Ishikawa (cell line): ENCODE measurements at regions not wholly inside any gene's neighbourhood (a gene's known extent, or its start where the extent isn't known, plus 50 kb on each side); places are given as distances from the start of the nearest gene placed in this dataset.

Source experiments
- CEBPB ChIP-seq: IDR thresholded peaks from 2 replicates; pipeline ENCODE4 v1.6.1; 2012
- CREB1 ChIP-seq: IDR thresholded peaks from 2 replicates; pipeline ENCODE4 v1.6.1; 2012; ENCODE audit warnings: low read depth
- EGR1 ChIP-seq: IDR thresholded peaks from 2 replicates; pipeline ENCODE4 v1.6.1; 2012
- EP300 ChIP-seq: IDR thresholded peaks from 2 replicates; pipeline ENCODE4 v1.6.1; 2012; ENCODE audit warnings: borderline replicate concordance
- FOXM1 ChIP-seq: IDR thresholded peaks from 2 replicates; pipeline ENCODE4 v1.6.1; 2012; ENCODE audit warnings: low read depth, borderline replicate concordance
- TAF1 ChIP-seq: IDR thresholded peaks from 2 replicates; pipeline ENCODE4 v1.6.1; 2012; ENCODE audit warnings: low read depth, mild to moderate bottlenecking
- TEAD4 ChIP-seq: IDR thresholded peaks from 2 replicates; pipeline ENCODE4 v1.6.1; 2012
- YY1 ChIP-seq: IDR thresholded peaks from 2 replicates; pipeline ENCODE4 v1.6.1; 2012; ENCODE audit warnings: low read depth
- ZBTB7A ChIP-seq: IDR thresholded peaks from 2 replicates; pipeline ENCODE4 v1.6.1; 2012; ENCODE audit warnings: low read depth
- TF ChIP-seq, protein P1 (sequence below): IDR thresholded peaks from 2 replicates; pipeline ENCODE4 v1.6.1; 2012
- TF ChIP-seq, protein P2 (sequence below): IDR thresholded peaks from 2 replicates; pipeline ENCODE4 v1.6.1; 2012; ENCODE audit warnings: low read depth, mild to moderate bottlenecking
- TF ChIP-seq, protein P3 (sequence below): IDR thresholded peaks from 2 replicates; pipeline ENCODE4 v1.6.1; 2012

DNA sequence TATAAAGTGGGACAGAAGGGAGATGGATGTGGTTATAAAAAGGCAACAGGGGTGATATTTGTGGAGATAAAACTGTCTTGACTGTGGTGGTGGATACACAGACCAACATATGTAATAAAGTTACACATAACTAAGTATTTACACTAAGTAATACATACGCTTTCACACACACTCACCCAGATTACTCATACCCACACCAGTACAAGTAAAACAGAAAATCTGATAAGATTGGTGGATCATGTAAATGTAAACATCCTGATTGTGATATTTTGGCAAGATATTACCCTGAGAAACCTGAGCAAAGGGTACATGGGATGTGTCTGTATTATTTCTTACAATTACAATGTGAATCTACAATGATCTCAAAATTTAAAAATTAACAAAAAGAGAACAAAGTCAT is 53.3 kb upstream of the SLIT3 start:
- TF ChIP-seq YY1 = no peak
- no peak for TF ChIP-seq CEBPB
- TF ChIP-seq, protein P1, sequence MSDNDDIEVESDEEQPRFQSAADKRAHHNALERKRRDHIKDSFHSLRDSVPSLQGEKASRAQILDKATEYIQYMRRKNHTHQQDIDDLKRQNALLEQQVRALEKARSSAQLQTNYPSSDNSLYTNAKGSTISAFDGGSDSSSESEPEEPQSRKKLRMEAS = no peak
- TF ChIP-seq, protein P2, sequence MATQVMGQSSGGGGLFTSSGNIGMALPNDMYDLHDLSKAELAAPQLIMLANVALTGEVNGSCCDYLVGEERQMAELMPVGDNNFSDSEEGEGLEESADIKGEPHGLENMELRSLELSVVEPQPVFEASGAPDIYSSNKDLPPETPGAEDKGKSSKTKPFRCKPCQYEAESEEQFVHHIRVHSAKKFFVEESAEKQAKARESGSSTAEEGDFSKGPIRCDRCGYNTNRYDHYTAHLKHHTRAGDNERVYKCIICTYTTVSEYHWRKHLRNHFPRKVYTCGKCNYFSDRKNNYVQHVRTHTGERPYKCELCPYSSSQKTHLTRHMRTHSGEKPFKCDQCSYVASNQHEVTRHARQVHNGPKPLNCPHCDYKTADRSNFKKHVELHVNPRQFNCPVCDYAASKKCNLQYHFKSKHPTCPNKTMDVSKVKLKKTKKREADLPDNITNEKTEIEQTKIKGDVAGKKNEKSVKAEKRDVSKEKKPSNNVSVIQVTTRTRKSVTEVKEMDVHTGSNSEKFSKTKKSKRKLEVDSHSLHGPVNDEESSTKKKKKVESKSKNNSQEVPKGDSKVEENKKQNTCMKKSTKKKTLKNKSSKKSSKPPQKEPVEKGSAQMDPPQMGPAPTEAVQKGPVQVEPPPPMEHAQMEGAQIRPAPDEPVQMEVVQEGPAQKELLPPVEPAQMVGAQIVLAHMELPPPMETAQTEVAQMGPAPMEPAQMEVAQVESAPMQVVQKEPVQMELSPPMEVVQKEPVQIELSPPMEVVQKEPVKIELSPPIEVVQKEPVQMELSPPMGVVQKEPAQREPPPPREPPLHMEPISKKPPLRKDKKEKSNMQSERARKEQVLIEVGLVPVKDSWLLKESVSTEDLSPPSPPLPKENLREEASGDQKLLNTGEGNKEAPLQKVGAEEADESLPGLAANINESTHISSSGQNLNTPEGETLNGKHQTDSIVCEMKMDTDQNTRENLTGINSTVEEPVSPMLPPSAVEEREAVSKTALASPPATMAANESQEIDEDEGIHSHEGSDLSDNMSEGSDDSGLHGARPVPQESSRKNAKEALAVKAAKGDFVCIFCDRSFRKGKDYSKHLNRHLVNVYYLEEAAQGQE = no peak
- TF ChIP-seq EP300 = no peak
- no peak for TF ChIP-seq TAF1
- no peak for TF ChIP-seq TEAD4
- TF ChIP-seq ZBTB7A = no peak
- TF ChIP-seq EGR1 = no peak
- TF ChIP-seq CREB1 = no peak
- no peak for TF ChIP-seq FOXM1
- TF ChIP-seq, protein P3, sequence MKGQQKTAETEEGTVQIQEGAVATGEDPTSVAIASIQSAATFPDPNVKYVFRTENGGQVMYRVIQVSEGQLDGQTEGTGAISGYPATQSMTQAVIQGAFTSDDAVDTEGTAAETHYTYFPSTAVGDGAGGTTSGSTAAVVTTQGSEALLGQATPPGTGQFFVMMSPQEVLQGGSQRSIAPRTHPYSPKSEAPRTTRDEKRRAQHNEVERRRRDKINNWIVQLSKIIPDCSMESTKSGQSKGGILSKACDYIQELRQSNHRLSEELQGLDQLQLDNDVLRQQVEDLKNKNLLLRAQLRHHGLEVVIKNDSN = no peak
